HEK293T (cell line): ENCODE measurements at regions not wholly inside any gene's neighbourhood (a gene's known extent, or its start where the extent isn't known, plus 50 kb on each side); places are given as distances from the start of the nearest gene placed in this dataset.

Source experiments
- BHLHE40 ChIP-seq: fragments of 450-650 bp; IDR thresholded peaks from 2 replicates; pipeline ENCODE4 v1.6.1; 2016; ENCODE audit warnings: mild to moderate bottlenecking, moderate library complexity, borderline replicate concordance
- CTBP1 ChIP-seq: fragments of 450-650 bp; IDR thresholded peaks from 2 replicates; pipeline ENCODE4 v1.6.1; 2016; ENCODE audit warnings: borderline replicate concordance
- ELF4 ChIP-seq: fragments of 450-650 bp; IDR thresholded peaks from 2 replicates; pipeline ENCODE4 v1.6.1; 2017; ENCODE audit warnings: antibody characterized with exemption
- FOXA1 ChIP-seq: fragments of 450-650 bp; IDR thresholded peaks from 2 replicates; pipeline ENCODE4 v1.6.1; 2016; ENCODE audit warnings: mild to moderate bottlenecking
- FOXK2 ChIP-seq: fragments of 450-650 bp; IDR thresholded peaks from 2 replicates; pipeline ENCODE4 v1.6.1; 2016; ENCODE audit warnings: mild to moderate bottlenecking
- FOXM1 ChIP-seq: fragments of 450-650 bp; IDR thresholded peaks from 2 replicates; pipeline ENCODE4 v1.6.1; 2017; ENCODE audit warnings: mild to moderate bottlenecking, borderline replicate concordance
- NFRKB ChIP-seq: fragments of 450-650 bp; IDR thresholded peaks from 2 replicates; pipeline ENCODE4 v1.6.1; 2016; ENCODE audit warnings: mild to moderate bottlenecking, moderate library complexity
- SUZ12 ChIP-seq: fragments of 450-650 bp; IDR thresholded peaks from 2 replicates; pipeline ENCODE4 v1.6.1; 2016; ENCODE audit warnings: mild to moderate bottlenecking

DNA sequence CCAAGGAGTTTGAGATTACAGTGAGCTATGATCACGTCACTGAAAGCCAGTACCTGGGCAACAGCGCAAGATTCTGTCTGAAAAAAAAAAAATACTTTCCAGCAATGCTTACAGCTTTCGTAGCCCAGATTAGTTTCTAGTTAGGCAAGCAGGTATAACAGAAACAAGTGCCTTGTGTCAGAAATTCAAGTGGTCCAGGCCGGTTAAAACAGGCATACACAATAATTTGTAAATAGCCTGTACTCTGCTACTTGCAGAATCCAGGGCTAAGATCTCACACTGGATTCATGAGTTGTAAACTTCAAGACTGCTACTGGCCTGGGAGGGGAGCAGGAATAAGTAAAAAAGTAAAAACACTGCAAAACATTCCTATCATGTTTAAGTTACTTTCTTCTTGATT lies 512.9 kb downstream of the IPMK start:
- no peak for TF ChIP-seq SUZ12
- no peak for TF ChIP-seq FOXA1
- TF ChIP-seq FOXK2, result no peak
- no peak for TF ChIP-seq FOXM1
- no peak for TF ChIP-seq CTBP1
- TF ChIP-seq NFRKB, result no peak
- no peak for TF ChIP-seq ELF4
- TF ChIP-seq BHLHE40, result no peak
